ENCODE measurements at regions not wholly inside any gene's neighbourhood (a gene's known extent, or its start where the extent isn't known, plus 50 kb on each side); places are given as distances from the start of the nearest gene placed in this dataset.

DNA sequence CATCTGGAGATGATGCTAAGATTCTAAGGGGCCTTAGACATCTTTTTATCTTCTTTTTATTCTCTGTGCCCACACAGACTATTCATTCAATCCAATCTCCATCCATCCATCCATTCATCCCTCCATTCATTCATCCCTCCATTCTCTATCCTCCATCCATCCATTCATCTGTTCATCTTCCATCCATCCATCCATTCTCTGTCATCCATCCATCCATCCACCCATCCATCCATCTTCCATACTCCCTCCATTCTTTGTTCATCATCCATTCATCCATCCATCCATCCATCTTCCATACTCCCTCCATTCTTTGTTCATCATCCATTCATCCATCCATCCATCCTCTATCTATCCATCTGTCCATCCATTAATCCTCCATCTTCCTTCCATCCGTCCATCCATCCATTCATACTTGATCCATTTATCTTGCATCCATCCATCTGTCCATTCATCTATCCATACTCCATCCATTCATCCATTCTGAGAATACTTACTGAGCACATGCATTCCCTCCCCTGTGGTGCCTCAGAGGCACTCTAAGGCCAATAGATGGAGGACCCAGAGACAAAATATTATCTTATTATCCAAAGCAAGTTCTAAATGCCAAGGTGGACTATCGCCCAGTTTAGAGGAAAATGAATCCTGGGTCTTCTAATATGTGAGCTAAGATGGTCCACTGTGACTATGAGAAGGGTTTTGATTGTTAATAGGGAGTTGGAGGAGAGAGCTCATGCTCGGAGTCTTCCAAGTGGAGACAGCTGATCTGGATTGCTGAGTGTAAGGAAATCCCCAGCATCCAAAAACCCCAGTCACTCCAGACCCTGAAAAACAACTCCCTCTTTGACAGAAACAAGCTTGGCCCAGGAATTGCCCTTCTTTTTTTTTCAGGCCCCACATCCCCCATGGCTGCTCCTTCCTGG, 152.6 kb upstream of the MYCN start:
- TF ChIP-seq, protein P1, sequence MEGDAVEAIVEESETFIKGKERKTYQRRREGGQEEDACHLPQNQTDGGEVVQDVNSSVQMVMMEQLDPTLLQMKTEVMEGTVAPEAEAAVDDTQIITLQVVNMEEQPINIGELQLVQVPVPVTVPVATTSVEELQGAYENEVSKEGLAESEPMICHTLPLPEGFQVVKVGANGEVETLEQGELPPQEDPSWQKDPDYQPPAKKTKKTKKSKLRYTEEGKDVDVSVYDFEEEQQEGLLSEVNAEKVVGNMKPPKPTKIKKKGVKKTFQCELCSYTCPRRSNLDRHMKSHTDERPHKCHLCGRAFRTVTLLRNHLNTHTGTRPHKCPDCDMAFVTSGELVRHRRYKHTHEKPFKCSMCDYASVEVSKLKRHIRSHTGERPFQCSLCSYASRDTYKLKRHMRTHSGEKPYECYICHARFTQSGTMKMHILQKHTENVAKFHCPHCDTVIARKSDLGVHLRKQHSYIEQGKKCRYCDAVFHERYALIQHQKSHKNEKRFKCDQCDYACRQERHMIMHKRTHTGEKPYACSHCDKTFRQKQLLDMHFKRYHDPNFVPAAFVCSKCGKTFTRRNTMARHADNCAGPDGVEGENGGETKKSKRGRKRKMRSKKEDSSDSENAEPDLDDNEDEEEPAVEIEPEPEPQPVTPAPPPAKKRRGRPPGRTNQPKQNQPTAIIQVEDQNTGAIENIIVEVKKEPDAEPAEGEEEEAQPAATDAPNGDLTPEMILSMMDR (IDR thresholded peaks at IDR 0.05): no peak
- no peak for TF ChIP-seq ZFX (IDR thresholded peaks at IDR 0.05; ENCODE audit: borderline replicate concordance)

Data from 22Rv1 (cell line).